GM21619 (cell line): ENCODE measurements at regions not wholly inside any gene's neighbourhood (a gene's known extent, or its start where the extent isn't known, plus 50 kb on each side); places are given as distances from the start of the nearest gene placed in this dataset.

Source experiments
- ATAC-seq: cut with Tn5 transposase; IDR thresholded peaks from one replicate; pipeline ENCODE4 v1.9.1; 2021; ENCODE audit not compliant: unreplicated experiment

DNA sequence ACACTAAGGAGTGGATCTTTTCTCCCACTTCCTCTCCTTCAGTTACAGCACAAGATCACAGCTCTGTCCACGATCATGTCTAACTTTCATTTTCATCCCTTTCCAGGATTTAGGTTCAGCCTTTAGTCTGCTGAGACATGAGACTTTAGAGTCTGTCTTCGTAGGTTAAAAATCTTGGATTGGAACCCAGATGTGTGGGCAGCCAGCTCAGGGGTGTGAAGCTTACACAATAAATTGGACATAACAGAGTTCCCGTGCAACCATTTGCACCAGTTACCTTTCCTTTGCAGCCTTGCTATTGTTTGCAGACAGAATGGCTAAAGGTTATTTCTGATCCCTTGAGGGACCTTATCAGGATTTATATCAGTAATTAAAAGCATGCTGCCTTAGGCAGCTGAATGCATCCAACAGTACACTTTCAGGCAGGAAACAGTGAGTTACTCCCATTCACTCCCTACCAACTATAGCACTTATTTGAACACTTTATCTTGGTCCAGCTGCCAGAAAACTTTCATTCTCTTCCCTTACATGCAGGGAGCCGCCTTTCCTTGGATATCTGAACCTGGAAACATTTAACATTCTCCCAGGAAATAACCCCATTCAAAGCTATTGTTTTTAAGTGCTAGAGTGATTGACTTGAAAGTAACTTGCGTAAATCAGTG lies 87.3 kb downstream of the TMEM100 start:
- no peak for ATAC-seq

GRCh38 chr17:55634702-55635101 lies 88.0 kb downstream of the TMEM100 start:
- no peak for ATAC-seq

GRCh38 chr17:55632893-55633292 lies 89.8 kb downstream of the TMEM100 start:
- ATAC-seq = no peak

GRCh38 chr17:55632236-55632635 lies 90.4 kb downstream of the TMEM100 start:
- ATAC-seq = no peak

GRCh38 chr17:55629995-55630394 lies 92.7 kb downstream of the TMEM100 start:
- ATAC-seq = no peak

DNA sequence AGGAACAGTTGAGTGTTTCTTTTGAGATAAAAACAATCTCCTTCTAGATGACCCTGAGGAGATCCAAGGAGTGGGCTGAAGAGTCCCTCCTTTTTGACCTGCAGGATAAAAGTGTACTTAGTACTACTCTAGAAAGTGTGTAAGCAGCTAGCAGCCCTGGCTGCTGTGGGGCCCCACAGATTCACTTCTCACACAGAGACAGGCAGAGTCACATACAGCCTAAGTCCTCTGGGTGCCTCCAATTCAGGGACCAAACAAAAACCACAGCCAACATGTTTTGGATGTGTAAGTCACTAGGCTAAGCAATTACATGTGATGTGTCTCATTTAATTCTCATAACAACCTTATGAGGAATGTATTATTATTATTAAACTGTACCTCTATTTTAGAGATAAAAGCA lies 97.1 kb downstream of the TMEM100 start:
- ATAC-seq = peak; percentile 70

DNA sequence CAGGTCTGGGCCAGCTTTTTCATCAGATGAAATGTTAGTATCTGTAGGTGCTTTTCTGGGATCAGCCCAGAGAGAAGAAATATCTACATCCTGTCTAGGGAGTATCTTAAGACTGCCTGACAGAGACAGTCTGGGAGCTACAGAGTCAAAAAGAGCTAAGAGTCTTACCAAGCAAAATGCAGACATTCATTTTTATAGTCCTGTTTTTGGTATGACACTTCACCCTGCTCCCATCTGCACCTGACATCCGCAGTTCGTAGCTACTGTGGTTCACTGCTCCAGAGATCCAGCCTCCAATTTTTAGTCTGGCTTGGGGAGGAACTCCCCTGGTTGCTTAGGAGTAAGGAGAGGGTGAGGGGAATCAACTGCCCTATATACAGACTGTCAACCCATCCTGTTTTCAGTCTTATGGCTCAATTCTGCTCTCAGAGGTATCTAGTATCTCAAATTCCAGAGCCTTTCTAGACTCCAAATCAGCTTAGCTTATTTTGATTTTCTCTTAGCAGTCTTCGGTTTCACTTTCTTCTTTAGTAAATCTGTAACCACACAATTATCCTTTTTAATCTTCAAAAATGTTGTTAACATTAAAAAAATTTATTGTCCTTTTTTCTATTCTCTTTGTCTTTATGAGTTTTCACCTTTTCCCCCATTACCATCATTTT lies 97.8 kb downstream of the TMEM100 start:
- peak; percentile 59 for ATAC-seq

GRCh38 chr17:55622547-55622946 lies 100.1 kb downstream of the TMEM100 start:
- ATAC-seq = no peak

DNA sequence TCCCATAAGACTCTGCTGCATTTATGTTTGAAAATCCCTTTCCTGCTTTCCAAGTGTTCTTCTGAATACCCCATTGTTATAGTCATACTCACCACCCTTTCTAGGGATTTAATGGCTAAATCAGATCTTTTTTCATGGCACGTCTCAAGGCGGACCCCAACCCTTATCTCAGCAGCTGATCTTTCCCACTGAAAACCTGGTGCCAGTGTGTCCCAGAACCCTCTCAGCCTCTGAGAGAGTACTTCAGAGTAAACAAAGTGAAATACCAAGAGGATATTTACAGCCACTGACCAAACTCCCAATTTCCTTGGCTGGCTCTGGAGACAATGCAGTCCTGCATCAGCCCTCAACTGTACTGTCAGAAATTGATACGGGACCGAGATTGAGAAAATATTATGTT lies 101.7 kb downstream of the TMEM100 start:
- ATAC-seq = no peak

DNA sequence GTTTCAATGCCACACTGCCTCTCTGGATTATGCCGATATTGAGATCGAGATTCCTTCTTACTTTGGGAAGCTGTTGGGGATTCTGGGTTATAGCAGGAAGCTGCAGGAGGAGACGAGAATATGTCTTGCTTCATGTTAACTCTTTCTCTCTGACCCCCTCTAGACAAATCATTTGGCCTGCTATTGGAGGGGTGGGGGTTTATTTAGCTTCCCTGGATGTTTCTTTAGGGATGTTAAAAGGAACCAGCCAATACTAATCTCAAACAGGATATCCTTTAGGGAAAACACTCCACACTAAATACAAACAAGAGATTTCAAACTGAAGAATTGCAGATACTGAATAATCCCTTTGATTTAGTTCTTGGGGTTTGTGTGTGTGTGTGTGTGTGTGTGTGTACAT lies 102.6 kb downstream of the TMEM100 start:
- ATAC-seq = no peak

- ATAC-seq = no peak
Observed at GRCh38 chr17:55617441-55617840, 105.2 kb downstream of the TMEM100 start.

DNA sequence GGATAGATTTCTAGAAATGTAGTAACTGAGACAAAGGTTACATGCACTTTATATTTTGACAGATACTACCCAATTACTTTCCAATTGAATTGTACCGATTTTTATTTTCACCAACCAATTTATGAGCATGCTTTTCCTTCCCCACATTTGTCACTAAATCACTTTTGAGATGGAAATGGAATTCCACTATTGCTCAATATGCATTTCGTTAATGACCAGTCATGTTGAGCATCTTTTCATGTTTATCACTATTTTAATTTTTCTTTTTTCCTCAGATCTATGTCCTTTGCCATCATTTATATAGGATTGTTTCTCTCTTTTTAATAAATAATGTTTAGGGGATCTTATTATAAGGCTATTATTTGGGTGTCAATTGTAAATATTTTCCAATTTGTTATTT lies 102.8 kb upstream of the SMIM36 start:
- no peak for ATAC-seq

- ATAC-seq = no peak
Observed at GRCh38 chr17:55612691-55613141, 101.5 kb upstream of the SMIM36 start.

DNA sequence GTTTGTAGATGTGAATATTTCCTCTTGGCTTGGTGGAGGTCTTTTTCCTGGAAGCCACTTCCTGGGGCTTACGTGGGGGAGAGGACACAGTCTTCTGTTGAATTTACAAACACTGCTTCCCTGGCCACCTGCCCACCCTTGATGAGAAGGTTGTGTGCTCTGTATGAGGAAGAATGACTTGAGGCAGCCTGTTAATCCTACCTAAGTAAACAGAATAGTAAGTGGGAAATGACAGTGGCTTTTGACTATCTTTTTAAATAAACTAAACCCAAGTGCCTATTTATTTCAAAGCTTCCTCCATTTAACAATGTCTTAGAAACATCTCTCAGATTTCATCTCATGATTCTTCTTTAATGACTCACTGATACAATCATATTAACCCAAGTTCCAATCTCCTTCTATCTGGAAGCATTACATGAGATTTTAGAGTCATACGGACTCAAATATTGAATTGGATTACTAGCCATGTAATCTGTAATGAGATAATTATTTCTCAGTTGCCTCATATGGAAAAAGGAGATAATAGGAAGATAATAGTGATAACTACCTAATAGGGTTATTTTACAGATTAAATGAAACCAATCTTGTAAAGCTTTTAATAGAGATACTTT lies 96.6 kb upstream of the SMIM36 start:
- ATAC-seq = no peak

GRCh38 chr17:55606488-55606815 lies 95.2 kb upstream of the SMIM36 start:
- no peak for ATAC-seq

GRCh38 chr17:55605705-55606487 lies 94.6 kb upstream of the SMIM36 start:
- ATAC-seq = no peak

GRCh38 chr17:55601874-55602364 lies 90.7 kb upstream of the SMIM36 start:
- ATAC-seq = no peak

DNA sequence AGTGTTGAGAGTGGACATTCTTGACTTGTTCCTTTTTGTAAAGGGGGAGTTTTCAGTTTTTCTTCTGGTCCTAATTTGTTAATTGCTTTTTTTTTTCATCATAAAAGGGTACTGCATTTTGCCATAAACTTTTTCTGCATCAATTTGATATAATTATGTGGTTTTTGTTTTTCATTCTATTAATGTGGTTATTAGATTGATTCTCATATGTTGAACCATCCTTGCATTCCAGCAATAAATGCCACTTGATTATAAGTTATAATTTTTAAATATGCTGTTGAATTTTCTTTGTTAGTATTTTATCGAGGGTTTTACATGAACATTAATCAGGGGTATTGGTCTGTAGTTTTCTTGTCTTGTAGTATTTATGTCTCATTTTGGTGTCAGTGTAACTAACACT lies 87.2 kb upstream of the SMIM36 start:
- no peak for ATAC-seq

GRCh38 chr17:55588446-55589242 lies 77.4 kb upstream of the SMIM36 start:
- no peak for ATAC-seq

GRCh38 chr17:55587608-55588139 lies 76.4 kb upstream of the SMIM36 start:
- no peak for ATAC-seq
